Neural progenitor cell (in vitro differentiated cells): ENCODE measurements at regions not wholly inside any gene's neighbourhood (a gene's known extent, or its start where the extent isn't known, plus 50 kb on each side); places are given as distances from the start of the nearest gene placed in this dataset.

Experiments
- DNase-seq: peaks from one replicate; pipeline ENCODE4 v3.0.0-alpha.2; 2016; ENCODE audit warnings: low spot score
- H2AFZ ChIP-seq: fragments of 200-600 bp; sonication (generic); replicated peaks from 2 replicates; pipeline ENCODE4 v1.6.1; 2016; ENCODE audit warnings: antibody characterized with exemption
- H3F3A ChIP-seq: fragments of 200-600 bp; sonication (generic); 2 replicates; pipeline ENCODE4 v1.6.1; 2016; ENCODE audit warnings: antibody characterized with exemption, low read depth
- H3K27ac ChIP-seq: fragments of 200-600 bp; sonication (generic); 2 replicates; pipeline ENCODE4 v1.5.1; 2016; ENCODE audit warnings: mild to moderate bottlenecking
- H3K27me3 ChIP-seq: fragments of 200-600 bp; sonication (generic); 2 replicates; pipeline ENCODE4 v1.6.1; 2016; ENCODE audit warnings: mild to moderate bottlenecking, moderate library complexity
- H3K36me3 ChIP-seq: fragments of 200-600 bp; sonication (generic); 2 replicates; pipeline ENCODE4 v1.5.1; 2016
- H3K4me1 ChIP-seq: fragments of 200-600 bp; sonication (generic); 2 replicates; pipeline ENCODE4 v1.6.1; 2016; ENCODE audit warnings: mixed run types
- H3K4me2 ChIP-seq: fragments of 200-600 bp; sonication (generic); 2 replicates; pipeline ENCODE4 v1.6.1; 2016
- H3K4me3 ChIP-seq: fragments of 200-600 bp; sonication (generic); 2 replicates; pipeline ENCODE4 v1.5.1; 2016
- H3K79me2 ChIP-seq: fragments of 200-600 bp; sonication (generic); 2 replicates; pipeline ENCODE4 v1.6.1; 2016; ENCODE audit warnings: low read depth
- H3K9ac ChIP-seq: fragments of 200-600 bp; sonication (generic); 2 replicates; pipeline ENCODE4 v1.6.1; 2016
- H3K9me3 ChIP-seq: fragments of 200-600 bp; sonication (generic); 2 replicates; pipeline ENCODE4 v1.5.1; 2016; ENCODE audit warnings: low read depth
- H4K20me1 ChIP-seq: fragments of 200-600 bp; sonication (generic); 2 replicates; pipeline ENCODE4 v1.6.1; 2016; ENCODE audit warnings: low read depth
- H3K27ac Mint-ChIP-seq: 3 replicates; pipeline ENCODE4 v1.8.0; 2021; ENCODE audit warnings: mixed read lengths
- H3K27me3 Mint-ChIP-seq: 2 replicates; pipeline ENCODE4 v1.8.0; 2022; ENCODE audit warnings: low read depth, mild to moderate bottlenecking, inconsistent platforms, moderate library complexity, mixed read lengths; ENCODE audit not compliant: insufficient read depth
- H3K36me3 Mint-ChIP-seq: 3 replicates; pipeline ENCODE4 v1.8.0; 2021; ENCODE audit warnings: mixed read lengths
- H3K4me1 Mint-ChIP-seq: 3 replicates; pipeline ENCODE4 v1.8.0; 2021; ENCODE audit warnings: mixed read lengths
- H3K4me3 Mint-ChIP-seq: 3 replicates; pipeline ENCODE4 v1.8.0; 2021; ENCODE audit warnings: mild to moderate bottlenecking, moderate library complexity, mixed read lengths
- H3K9me3 Mint-ChIP-seq: 3 replicates; pipeline ENCODE4 v1.8.0; 2020; ENCODE audit warnings: mixed read lengths
- EZH2 ChIP-seq: fragments of 200-600 bp; sonication (generic); IDR thresholded peaks from 2 replicates; pipeline ENCODE4 v1.6.1; 2017; ENCODE audit warnings: antibody characterized with exemption, mild to moderate bottlenecking, moderate library complexity
- EZH2phosphoT487 ChIP-seq: fragments of 200-600 bp; sonication (generic); IDR thresholded peaks from 2 replicates; pipeline ENCODE4 v1.6.1; 2017; ENCODE audit warnings: antibody characterized with exemption
- TF ChIP-seq, protein P1 (sequence below): fragments of 200-600 bp; sonication (generic); IDR thresholded peaks from 2 replicates; pipeline ENCODE4 v1.5.1; 2017; ENCODE audit warnings: antibody characterized with exemption, mild to moderate bottlenecking

DNA sequence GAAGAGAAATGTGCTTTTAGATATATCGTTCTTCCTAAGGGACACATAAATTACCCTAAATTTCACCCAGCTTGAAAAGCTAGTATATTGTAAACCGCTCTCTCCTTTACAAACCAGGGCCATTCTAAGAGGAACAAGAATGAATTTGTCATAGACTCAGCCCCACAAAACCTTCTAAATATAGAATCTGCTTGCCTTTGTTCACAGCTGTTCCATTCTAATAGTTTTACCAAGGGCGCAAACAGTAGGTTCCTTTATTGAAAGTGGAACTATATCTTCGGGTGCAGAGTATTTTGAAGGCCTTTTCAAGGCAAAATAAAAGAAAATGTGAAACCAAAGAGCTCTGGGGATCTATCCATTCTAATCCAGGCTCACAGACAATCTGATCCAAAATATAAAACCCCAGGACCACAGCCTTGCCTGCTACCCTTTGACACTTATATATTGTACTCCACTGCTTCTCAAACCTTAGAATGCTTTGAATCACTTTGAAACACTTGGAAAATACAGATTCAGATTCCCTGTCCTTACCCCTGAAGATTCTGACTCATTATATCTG, 316.8 kb downstream of the PAX3 start:
- H4K20me1 ChIP-seq: no peaks in the 10 kb centered on the region
- H3K9ac ChIP-seq: no peak overlapping the region
- Mint-ChIP-seq H3K4me1 (peaks cover 26% of the 10 kb centered on the region), H3K36me3 (no peaks in the 10 kb centered on the region), H3K27me3 (peaks cover 2% of the 10 kb centered on the region), H3K9me3 (peaks cover 2% of the 10 kb centered on the region), H3K4me3 (no peak overlapping the region), H3K27ac (peak overlapping the region; percentile 9)
- no peaks in the 10 kb centered on the region for H3K36me3 ChIP-seq
- DNase-seq: no peak
- TF ChIP-seq, protein P1, sequence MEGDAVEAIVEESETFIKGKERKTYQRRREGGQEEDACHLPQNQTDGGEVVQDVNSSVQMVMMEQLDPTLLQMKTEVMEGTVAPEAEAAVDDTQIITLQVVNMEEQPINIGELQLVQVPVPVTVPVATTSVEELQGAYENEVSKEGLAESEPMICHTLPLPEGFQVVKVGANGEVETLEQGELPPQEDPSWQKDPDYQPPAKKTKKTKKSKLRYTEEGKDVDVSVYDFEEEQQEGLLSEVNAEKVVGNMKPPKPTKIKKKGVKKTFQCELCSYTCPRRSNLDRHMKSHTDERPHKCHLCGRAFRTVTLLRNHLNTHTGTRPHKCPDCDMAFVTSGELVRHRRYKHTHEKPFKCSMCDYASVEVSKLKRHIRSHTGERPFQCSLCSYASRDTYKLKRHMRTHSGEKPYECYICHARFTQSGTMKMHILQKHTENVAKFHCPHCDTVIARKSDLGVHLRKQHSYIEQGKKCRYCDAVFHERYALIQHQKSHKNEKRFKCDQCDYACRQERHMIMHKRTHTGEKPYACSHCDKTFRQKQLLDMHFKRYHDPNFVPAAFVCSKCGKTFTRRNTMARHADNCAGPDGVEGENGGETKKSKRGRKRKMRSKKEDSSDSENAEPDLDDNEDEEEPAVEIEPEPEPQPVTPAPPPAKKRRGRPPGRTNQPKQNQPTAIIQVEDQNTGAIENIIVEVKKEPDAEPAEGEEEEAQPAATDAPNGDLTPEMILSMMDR: no peak
- TF ChIP-seq EZH2 (no peak), EZH2phosphoT487 (no peak)
- no peak overlapping the region for H3K4me3 ChIP-seq
- H3F3A ChIP-seq: peaks cover 8% of the 10 kb centered on the region
- H3K27me3 ChIP-seq: no peaks in the 10 kb centered on the region
- peak overlapping the region; percentile 12 for H3K4me2 ChIP-seq
- H2AFZ ChIP-seq: no peak overlapping the region
- H3K9me3 ChIP-seq: no peaks in the 10 kb centered on the region
- no peaks in the 10 kb centered on the region for H3K79me2 ChIP-seq
- no peak overlapping the region for H3K27ac ChIP-seq
- H3K4me1 ChIP-seq: peaks cover 19% of the 10 kb centered on the region

DNA sequence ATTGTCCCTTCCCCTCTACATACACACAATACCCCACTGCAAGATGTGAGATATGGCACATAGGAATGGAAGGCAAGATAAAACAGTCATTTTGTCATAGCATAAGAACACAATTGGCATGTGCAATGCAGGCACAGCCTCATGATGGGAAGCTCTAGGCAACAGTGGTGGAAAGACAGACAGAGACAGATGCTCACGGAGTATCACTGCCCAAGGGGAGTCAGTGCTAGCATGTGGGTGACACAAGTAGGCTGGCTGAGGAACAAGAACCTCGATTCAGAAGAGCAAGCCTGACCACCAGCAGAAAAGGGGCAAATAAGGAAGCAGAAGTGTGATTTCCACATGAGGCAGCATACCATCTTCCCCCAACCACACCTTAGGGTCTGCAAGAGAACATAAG, 323.6 kb downstream of the PAX3 start:
- no peak overlapping the region for H3K4me3 Mint-ChIP-seq
- no peaks in the 10 kb centered on the region for H3K36me3 ChIP-seq
- H3K4me1 ChIP-seq: peaks cover 4% of the 10 kb centered on the region
- no peaks in the 10 kb centered on the region for H3K27me3 ChIP-seq
- H3K4me1 Mint-ChIP-seq: peaks cover 2% of the 10 kb centered on the region
- H3K27ac ChIP-seq: no peak overlapping the region
- no peak overlapping the region for H3K4me2 ChIP-seq
- no peaks in the 10 kb centered on the region for H4K20me1 ChIP-seq
- H3F3A ChIP-seq: no peaks in the 10 kb centered on the region
- H3K27ac Mint-ChIP-seq: no peak overlapping the region
- H3K4me3 ChIP-seq: no peak overlapping the region
- no peaks in the 10 kb centered on the region for H3K36me3 Mint-ChIP-seq
- no peak for DNase-seq
- H3K9me3 Mint-ChIP-seq: no peaks in the 10 kb centered on the region
- H3K9me3 ChIP-seq: no peaks in the 10 kb centered on the region
- TF ChIP-seq, protein P1: no peak
- TF ChIP-seq EZH2phosphoT487: no peak
- TF ChIP-seq EZH2: no peak
- H3K27me3 Mint-ChIP-seq: no peaks in the 10 kb centered on the region
- no peak overlapping the region for H2AFZ ChIP-seq
- no peak overlapping the region for H3K9ac ChIP-seq
- no peaks in the 10 kb centered on the region for H3K79me2 ChIP-seq

DNA sequence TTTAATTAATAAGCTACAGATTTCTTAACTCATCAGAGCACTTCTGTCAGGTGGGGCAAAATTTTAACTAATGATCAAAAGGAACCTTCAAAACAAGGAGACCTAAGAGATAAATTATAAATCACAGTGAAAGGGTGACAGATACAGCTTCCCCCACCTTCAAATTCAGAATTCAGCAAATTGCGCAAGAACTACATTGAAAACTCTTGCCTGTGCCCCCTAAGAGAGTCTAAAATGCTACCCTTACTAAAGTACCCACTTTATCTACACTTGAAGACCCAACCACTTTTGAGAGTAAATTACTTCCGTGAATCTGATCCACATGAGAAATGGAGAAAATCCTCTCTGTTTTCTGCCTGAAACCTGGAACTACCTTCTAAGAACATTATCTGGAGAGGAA, 324.9 kb downstream of the PAX3 start:
- no peak for DNase-seq
- H4K20me1 ChIP-seq: no peaks in the 10 kb centered on the region

More for the DNA sequence above, 324.9 kb downstream of the PAX3 start:
- Histone ChIP-seq H3K4me1 (peaks cover 14% of the 10 kb centered on the region), H3K27ac (no peak overlapping the region), H3K27me3 (no peaks in the 10 kb centered on the region), H3K9ac (no peak overlapping the region), H3K4me3 (no peak overlapping the region), H3K4me2 (no peak overlapping the region), H3F3A (no peaks in the 10 kb centered on the region), H3K79me2 (no peaks in the 10 kb centered on the region), H2AFZ (no peak overlapping the region), H3K36me3 (no peaks in the 10 kb centered on the region), H3K9me3 (no peaks in the 10 kb centered on the region)
- no peaks in the 10 kb centered on the region for H3K9me3 Mint-ChIP-seq
- no peaks in the 10 kb centered on the region for H3K27me3 Mint-ChIP-seq
- H3K27ac Mint-ChIP-seq: no peak overlapping the region
- TF ChIP-seq EZH2phosphoT487 (no peak), EZH2 (no peak)
- TF ChIP-seq, protein P1: no peak
- H3K36me3 Mint-ChIP-seq: no peaks in the 10 kb centered on the region
- peaks cover 2% of the 10 kb centered on the region for H3K4me1 Mint-ChIP-seq
- H3K4me3 Mint-ChIP-seq: no peak overlapping the region
